ENCODE measurements at regions not wholly inside any gene's neighbourhood (a gene's known extent, or its start where the extent isn't known, plus 50 kb on each side); places are given as distances from the start of the nearest gene placed in this dataset.

DNA sequence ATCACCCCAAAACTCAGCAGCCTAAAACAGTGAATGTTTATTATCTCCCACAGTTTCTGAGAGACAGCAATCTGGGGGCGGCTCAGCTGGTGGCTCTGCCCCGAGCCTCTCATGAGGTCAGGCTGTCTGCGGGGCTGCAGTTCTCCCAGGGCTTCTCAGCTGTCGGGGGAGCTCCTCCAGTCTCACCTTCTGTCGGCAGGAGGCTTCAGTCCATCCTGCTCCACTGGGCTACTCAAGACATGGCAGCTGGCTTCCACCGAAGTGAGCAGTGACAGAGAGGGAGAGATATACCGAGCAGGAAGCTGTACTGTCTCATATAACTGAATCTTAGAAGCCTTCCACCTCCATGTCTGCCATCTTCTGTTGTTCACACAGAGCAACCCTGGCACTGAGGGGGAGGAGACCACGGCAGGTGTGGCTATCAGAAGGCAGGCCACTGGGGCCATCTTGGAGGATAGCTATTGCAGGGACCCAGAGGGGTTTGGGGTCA, 72.8 kb upstream of the ITGA11 start:
- Histone ChIP-seq H4K20me1 (ENCODE audit: insufficient read depth) (no peaks in the 10 kb centered on the region), H3K36me3 (ENCODE audit: low read depth) (no peaks in the 10 kb centered on the region), H3K4me1 (replicated peaks; ENCODE audit: insufficient read depth) (no peaks in the 10 kb centered on the region), H3K9me3 (ENCODE audit: insufficient read depth, low read depth) (no peaks in the 10 kb centered on the region), H3K27me3 (ENCODE audit: insufficient read depth, low read depth) (no peaks in the 10 kb centered on the region), H3K4me2 (no peak overlapping the region), H3K4me3 (no peak overlapping the region), H2AFZ (no peak overlapping the region), H3F3A (ENCODE audit: insufficient read depth, low read depth) (no peaks in the 10 kb centered on the region), H3K27ac (no peak overlapping the region), H3K9me2 (ENCODE audit: insufficient read depth) (no peaks in the 10 kb centered on the region), H3K79me2 (ENCODE audit: low read depth) (no peaks in the 10 kb centered on the region)
- TF ChIP-seq, protein P1, sequence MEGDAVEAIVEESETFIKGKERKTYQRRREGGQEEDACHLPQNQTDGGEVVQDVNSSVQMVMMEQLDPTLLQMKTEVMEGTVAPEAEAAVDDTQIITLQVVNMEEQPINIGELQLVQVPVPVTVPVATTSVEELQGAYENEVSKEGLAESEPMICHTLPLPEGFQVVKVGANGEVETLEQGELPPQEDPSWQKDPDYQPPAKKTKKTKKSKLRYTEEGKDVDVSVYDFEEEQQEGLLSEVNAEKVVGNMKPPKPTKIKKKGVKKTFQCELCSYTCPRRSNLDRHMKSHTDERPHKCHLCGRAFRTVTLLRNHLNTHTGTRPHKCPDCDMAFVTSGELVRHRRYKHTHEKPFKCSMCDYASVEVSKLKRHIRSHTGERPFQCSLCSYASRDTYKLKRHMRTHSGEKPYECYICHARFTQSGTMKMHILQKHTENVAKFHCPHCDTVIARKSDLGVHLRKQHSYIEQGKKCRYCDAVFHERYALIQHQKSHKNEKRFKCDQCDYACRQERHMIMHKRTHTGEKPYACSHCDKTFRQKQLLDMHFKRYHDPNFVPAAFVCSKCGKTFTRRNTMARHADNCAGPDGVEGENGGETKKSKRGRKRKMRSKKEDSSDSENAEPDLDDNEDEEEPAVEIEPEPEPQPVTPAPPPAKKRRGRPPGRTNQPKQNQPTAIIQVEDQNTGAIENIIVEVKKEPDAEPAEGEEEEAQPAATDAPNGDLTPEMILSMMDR (conservative IDR thresholded peaks at IDR 0.05), result no peak
- no peak for TF ChIP-seq EZH2 (IDR thresholded peaks at IDR 0.05; ENCODE audit: low read depth)
- no TSS peak for BruUV-seq (replicated peaks)
- ChIA-PET CTCF (no interaction called here), POLR2A (ENCODE audit: unreplicated experiment) (no interaction called here)
- intact Hi-C loops (cut with micrococcal nuclease; ENCODE audit: unreplicated experiment), result no loop called here
- DNase-seq, result no peak

DNA sequence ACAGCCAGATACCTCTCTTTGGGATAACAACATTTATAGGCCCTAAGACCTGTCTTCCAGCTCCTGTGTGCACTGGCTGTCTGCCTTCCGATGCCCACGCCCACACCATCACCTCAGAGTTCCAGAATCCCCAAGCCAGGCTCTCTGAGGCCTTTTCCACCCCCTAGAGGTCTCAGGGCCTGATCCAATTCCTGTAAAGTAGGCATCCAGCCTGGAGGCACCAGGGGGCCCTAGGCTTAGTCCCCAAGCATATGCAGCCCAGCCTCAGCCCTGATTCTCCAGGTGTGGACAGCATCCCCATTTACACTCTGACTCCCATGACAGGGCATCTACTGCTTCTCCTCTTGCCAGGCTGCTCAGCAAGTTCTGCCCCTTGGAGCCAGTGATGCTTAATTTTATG, 72.7 kb upstream of the CORO2B start:
- no TSS peak for BruUV-seq (replicated peaks)

DNA sequence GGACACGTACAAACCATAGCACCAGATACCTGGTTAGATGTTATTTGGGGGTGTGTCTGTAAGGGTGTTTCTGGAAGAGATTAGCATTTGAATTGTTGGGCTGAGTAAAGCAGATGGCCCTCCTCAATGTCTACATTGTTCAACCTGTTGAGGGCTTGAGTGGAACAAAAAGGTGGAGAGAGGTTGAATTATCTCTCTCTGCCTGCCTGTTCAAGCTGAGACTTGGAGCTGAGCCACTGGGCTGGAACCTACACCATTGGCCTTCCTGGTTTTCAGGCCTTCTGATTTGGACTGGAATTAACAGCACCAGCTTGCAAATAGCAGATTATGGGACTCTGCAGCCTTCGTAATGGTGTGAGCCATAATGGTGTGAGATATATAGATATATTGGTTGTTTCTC, 71.3 kb upstream of the CORO2B start:
- CTCF ChIA-PET, result no interaction called here
- H2AFZ ChIP-seq, result no peak overlapping the region
- no peaks in the 10 kb centered on the region for H3K79me2 ChIP-seq (ENCODE audit: low read depth)
- H3K27me3 ChIP-seq (ENCODE audit: insufficient read depth, low read depth), result peaks cover 5% of the 10 kb centered on the region
- no peaks in the 10 kb centered on the region for H3K9me3 ChIP-seq (ENCODE audit: insufficient read depth, low read depth)
- H3F3A ChIP-seq (ENCODE audit: insufficient read depth, low read depth), result no peaks in the 10 kb centered on the region
- no peak for TF ChIP-seq EZH2 (IDR thresholded peaks at IDR 0.05; ENCODE audit: low read depth)
- TF ChIP-seq, protein P1 (conservative IDR thresholded peaks at IDR 0.05), result no peak
- no peaks in the 10 kb centered on the region for H3K4me1 ChIP-seq (replicated peaks; ENCODE audit: insufficient read depth)
- H3K36me3 ChIP-seq (ENCODE audit: low read depth), result no peaks in the 10 kb centered on the region
- no peak for DNase-seq
- H3K4me2 ChIP-seq, result no peak overlapping the region
- H4K20me1 ChIP-seq (ENCODE audit: insufficient read depth), result no peaks in the 10 kb centered on the region
- H3K4me3 ChIP-seq, result no peak overlapping the region
- no peaks in the 10 kb centered on the region for H3K9me2 ChIP-seq (ENCODE audit: insufficient read depth)
- no TSS peak for BruUV-seq (replicated peaks)
- no peak overlapping the region for H3K27ac ChIP-seq
- intact Hi-C loops (cut with micrococcal nuclease; ENCODE audit: unreplicated experiment), result no loop called here
- POLR2A ChIA-PET (ENCODE audit: unreplicated experiment), result no interaction called here

More for the DNA sequence above, 72.7 kb upstream of the CORO2B start:
- intact Hi-C loops (cut with micrococcal nuclease; ENCODE audit: unreplicated experiment), result no loop called here
- CTCF ChIA-PET, result interaction anchor here (0.6 kb wide), 1 partner anchor 223 kb away, joined by 3 read pairs; no protein-coding TSS in a partner anchor
- H3K4me2 ChIP-seq, result no peak overlapping the region
- H3F3A ChIP-seq (ENCODE audit: insufficient read depth, low read depth), result no peaks in the 10 kb centered on the region
- DNase-seq, result no peak
- H3K9me3 ChIP-seq (ENCODE audit: insufficient read depth, low read depth), result no peaks in the 10 kb centered on the region
- H4K20me1 ChIP-seq (ENCODE audit: insufficient read depth), result no peaks in the 10 kb centered on the region
- POLR2A ChIA-PET (ENCODE audit: unreplicated experiment), result no interaction called here
- no peaks in the 10 kb centered on the region for H3K4me1 ChIP-seq (replicated peaks; ENCODE audit: insufficient read depth)
- no peak for TF ChIP-seq EZH2 (IDR thresholded peaks at IDR 0.05; ENCODE audit: low read depth)
- TF ChIP-seq, protein P1 (conservative IDR thresholded peaks at IDR 0.05), result no peak
- no peak overlapping the region for H3K27ac ChIP-seq
- no peaks in the 10 kb centered on the region for H3K36me3 ChIP-seq (ENCODE audit: low read depth)
- no peak overlapping the region for H2AFZ ChIP-seq
- no peaks in the 10 kb centered on the region for H3K79me2 ChIP-seq (ENCODE audit: low read depth)
- H3K27me3 ChIP-seq (ENCODE audit: insufficient read depth, low read depth), result no peaks in the 10 kb centered on the region
- no peak overlapping the region for H3K4me3 ChIP-seq
- no peaks in the 10 kb centered on the region for H3K9me2 ChIP-seq (ENCODE audit: insufficient read depth)

Data from PC-9 (cell line).